GM10248 (cell line): ENCODE measurements at regions not wholly inside any gene's neighbourhood (a gene's known extent, or its start where the extent isn't known, plus 50 kb on each side); places are given as distances from the start of the nearest gene placed in this dataset.

ENCODE experiments used
- CTCF ChIA-PET: fragments of 300-600 bp; sonication (Branson Sonifier 250); formaldehyde crosslinking; extraction: SDS; loops from one replicate; lab custom pipeline; 2021; ENCODE audit warnings: antibody characterized with exemption; lab: Yijun Ruan, JAX
- POLR2A ChIA-PET: fragments of 350-650 bp; sonication (Branson Sonifier 250); formaldehyde crosslinking; extraction: SDS; loops from one replicate; lab custom pipeline; 2020; ENCODE audit warnings: antibody characterized with exemption; lab: Yijun Ruan, JAX
- DNase-seq: peaks from one replicate; pipeline ENCODE4 v3.0.0; 2012; ENCODE audit errors: extremely low spot score
- TF ChIP-seq, protein P1 (sequence below): IDR thresholded peaks from 2 replicates; pipeline ENCODE4 v1.5.1; 2012; ENCODE audit warnings: mild to moderate bottlenecking, low read depth; ENCODE audit errors: extremely low read depth, missing control alignments, control extremely low read depth

DNA sequence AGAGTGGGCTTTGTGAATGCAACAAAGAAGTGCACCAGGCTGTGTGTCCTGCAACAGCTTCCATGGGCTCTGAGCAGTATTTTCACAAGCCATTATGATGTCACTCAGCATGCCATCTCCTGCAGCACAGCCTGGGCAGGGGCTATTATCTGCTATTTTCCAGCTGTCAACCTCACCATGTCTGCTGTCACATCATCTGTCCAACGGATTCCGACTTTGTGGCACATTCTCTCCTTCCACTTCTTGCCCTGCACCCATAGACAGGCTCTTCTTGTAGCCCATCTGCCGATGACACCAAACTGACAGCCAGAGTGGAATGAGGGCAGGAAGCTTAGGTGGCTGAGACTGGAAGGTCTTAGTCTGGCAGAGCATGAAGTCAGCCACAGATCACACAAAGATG, 691.9 kb downstream of the NTRK3 start:
- CTCF ChIA-PET, result interaction anchor here (1.0 kb wide), 1 partner anchor 121 kb away, joined by 3 read pairs; no protein-coding TSS in a partner anchor
- no peak for DNase-seq
- POLR2A ChIA-PET, result no interaction called here
- TF ChIP-seq, protein P1, sequence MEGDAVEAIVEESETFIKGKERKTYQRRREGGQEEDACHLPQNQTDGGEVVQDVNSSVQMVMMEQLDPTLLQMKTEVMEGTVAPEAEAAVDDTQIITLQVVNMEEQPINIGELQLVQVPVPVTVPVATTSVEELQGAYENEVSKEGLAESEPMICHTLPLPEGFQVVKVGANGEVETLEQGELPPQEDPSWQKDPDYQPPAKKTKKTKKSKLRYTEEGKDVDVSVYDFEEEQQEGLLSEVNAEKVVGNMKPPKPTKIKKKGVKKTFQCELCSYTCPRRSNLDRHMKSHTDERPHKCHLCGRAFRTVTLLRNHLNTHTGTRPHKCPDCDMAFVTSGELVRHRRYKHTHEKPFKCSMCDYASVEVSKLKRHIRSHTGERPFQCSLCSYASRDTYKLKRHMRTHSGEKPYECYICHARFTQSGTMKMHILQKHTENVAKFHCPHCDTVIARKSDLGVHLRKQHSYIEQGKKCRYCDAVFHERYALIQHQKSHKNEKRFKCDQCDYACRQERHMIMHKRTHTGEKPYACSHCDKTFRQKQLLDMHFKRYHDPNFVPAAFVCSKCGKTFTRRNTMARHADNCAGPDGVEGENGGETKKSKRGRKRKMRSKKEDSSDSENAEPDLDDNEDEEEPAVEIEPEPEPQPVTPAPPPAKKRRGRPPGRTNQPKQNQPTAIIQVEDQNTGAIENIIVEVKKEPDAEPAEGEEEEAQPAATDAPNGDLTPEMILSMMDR, result no peak

DNA sequence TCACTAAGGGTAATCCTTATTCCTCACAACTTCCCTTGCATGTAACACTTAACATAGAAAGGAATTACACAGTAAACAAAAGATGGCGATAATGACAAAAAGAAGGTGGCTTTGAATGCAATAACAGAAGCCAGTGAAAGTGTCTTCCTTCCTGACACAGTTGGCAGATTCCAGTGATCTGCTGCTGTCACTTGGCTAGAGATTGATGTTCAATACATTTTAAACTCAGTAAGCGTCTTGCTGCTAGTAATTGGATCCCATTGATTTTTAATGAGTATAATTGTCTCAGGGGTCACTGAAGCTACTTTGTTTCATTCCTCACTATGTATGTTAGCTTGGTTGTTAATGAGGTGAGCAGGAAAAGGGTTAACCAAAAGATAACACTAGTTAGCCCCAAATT, 692.7 kb downstream of the NTRK3 start:
- ChIA-PET POLR2A (no interaction called here), CTCF (interaction anchor here (1.0 kb wide), 1 partner anchor 122 kb away, joined by 3 read pairs; no protein-coding TSS in a partner anchor)
- no peak for DNase-seq
- TF ChIP-seq, protein P1, result no peak

DNA sequence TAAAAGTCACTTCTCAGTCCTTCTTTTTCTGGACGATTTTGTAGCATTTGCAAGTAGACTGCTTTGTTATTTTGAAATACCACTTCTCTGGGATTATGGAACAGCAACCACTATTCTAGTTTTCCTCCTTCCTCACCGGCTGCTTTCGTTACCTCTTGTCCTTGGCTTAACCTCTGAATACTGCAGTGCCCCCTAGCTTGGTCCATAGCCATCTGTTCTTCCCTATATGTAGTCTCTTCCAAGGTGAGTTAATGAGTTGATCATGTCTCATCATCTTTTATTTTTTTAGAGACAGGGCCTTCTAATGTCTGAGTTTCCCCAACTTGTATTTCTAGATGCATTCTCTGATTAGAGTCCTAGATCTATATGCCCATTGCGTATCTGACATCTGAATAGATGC, 694.3 kb downstream of the NTRK3 start:
- no peak for DNase-seq
- POLR2A ChIA-PET, result no interaction called here
- CTCF ChIA-PET, result interaction anchor here (1.3 kb wide), 1 partner anchor 12 kb away, joined by 3 read pairs; no protein-coding TSS in a partner anchor
- TF ChIP-seq, protein P1, result no peak

DNA sequence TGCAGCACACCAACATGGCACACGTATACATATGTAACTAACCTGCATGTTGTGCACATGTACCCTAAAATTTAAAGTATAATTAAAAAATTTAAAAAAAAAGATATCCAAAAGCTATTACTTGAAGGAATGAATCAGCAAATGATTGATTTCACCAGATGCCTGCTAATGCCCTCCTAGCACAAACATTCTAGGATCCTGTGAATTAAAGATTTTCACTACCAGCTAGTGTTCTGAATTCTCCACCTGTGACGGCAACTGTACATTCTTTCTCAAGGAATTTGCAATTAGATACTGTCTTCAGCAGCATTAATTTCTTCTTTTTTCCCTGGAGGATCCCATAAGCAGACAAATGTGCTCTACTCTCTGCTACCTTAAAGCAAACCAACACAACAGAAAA, 694.9 kb downstream of the NTRK3 start:
- CTCF ChIA-PET, result interaction anchor here (1.3 kb wide), 1 partner anchor 12 kb away, joined by 3 read pairs; no protein-coding TSS in a partner anchor
- POLR2A ChIA-PET, result no interaction called here
- DNase-seq, result no peak
- TF ChIP-seq, protein P1, result no peak

DNA sequence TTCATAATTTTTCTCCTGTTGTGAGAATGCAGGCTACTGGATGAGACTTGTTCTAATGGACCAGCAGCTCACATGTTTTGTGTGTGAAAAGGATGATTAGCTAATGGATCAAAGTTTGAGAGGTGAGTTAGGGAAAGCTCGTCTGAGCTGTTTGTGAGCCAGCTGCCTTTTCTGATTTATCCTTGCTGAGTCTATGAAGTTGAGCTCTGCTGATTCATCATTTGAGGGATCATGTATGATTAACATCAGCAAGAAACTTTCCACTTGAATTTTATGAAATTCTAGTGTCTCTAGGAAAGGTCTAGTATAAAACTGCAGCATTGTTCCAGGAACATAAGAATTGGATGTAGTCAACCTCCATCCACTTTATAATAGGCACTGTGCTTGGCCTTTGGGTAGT, 698.7 kb downstream of the NTRK3 start:
- POLR2A ChIA-PET, result no interaction called here
- TF ChIP-seq, protein P1, result no peak
- no peak for DNase-seq
- CTCF ChIA-PET, result no interaction called here

DNA sequence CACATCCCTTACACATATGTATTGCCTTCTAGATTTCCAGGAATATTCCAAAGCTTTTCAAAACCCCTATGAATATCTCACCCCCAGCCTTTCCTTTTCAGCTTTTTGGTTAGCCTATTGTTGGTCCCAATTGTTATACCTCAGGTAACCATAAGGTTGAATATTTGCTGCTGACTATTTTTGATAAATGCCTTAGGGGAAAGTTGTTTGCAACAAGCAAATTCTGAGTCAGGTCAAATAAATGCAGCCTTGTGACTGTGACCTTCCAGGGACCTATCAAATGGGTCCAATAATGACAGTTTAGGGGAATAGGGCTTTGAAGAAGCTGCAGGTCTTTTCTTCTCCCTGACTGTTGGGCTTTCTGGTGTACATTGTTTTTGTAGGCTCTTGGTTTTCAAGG, 699.7 kb downstream of the NTRK3 start:
- ChIA-PET POLR2A (no interaction called here), CTCF (no interaction called here)
- no peak for DNase-seq
- TF ChIP-seq, protein P1, result no peak

DNA sequence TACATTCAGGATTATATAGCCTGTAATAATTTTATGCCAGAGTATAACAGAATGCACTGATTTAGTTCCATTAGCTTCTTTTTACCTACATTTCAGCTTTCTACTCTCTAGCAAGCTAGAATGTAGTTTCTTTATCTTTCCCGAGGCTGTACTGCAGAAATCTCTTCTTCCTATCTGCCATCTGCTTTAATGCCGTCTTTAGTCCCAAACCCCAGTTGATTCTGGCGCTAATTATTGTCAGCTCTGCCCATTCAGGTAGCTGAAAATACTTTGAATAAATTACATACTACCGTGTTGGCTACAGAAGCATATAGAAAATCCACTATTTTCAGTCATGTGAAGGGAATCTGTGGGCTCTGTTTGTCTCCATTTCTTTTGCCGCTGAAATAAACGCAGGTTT, 706.7 kb downstream of the NTRK3 start:
- DNase-seq, result no peak
- CTCF ChIA-PET, result interaction anchor here (0.9 kb wide), 1 partner anchor 12 kb away, joined by 3 read pairs; no protein-coding TSS in a partner anchor
- POLR2A ChIA-PET, result no interaction called here
- TF ChIP-seq, protein P1, result no peak
